IMR-90 (cell line): ENCODE measurements at regions not wholly inside any gene's neighbourhood (a gene's known extent, or its start where the extent isn't known, plus 50 kb on each side); places are given as distances from the start of the nearest gene placed in this dataset.

Experiments used
- ATAC-seq: fragments of 200-7000 bp; cut with Tn5 transposase; 2 replicates; pipeline ENCODE4 v1.9.1; 2020; ENCODE audit warnings: low read depth, mild to moderate bottlenecking, moderate library complexity
- BruUV-seq: library from RNA; stranded (reverse); fragments of 400-500 nt; replicated peaks from 2 replicates; lab custom pipeline; 2021; lab: Mats Ljungman, UMichigan
- CTCF ChIA-PET: fragments of 300-600 bp; formaldehyde crosslinking; extraction: SDS; loops from one replicate; lab custom pipeline; 2021; ENCODE audit warnings: antibody characterized with exemption; lab: Yijun Ruan, JAX
- POLR2A ChIA-PET: fragments of 300-600 bp; sonication (Branson Sonifier 250); formaldehyde crosslinking; loops from one replicate; lab custom pipeline; 2022; ENCODE audit warnings: antibody characterized with exemption; ENCODE audit not compliant: unreplicated experiment; lab: Charles Lee
- DNase-seq: peaks from one replicate; pipeline ENCODE4 v3.0.0; 2013
- H2AFZ ChIP-seq: replicated peaks from 2 replicates; pipeline ENCODE3; 2013; ENCODE audit warnings: low read length, mild to moderate bottlenecking; ENCODE audit not compliant: poor library complexity
- H2AK5ac ChIP-seq: 2 replicates; pipeline ENCODE4 v1.6.1; 2013; ENCODE audit warnings: low read depth, low read length, inconsistent platforms
- H2AK9ac ChIP-seq: replicated peaks from 2 replicates; pipeline ENCODE3; 2013; ENCODE audit warnings: mild to moderate bottlenecking, low read depth, low read length, moderate library complexity; ENCODE audit not compliant: poor library complexity
- H2BK120ac ChIP-seq: 2 replicates; pipeline ENCODE4 v1.6.1; 2013; ENCODE audit warnings: low read depth, low read length, inconsistent platforms
- H2BK15ac ChIP-seq: 3 replicates; pipeline ENCODE4 v1.6.1; 2013; ENCODE audit warnings: low read depth, low read length, inconsistent platforms
- H2BK20ac ChIP-seq: 2 replicates; pipeline ENCODE4 v1.6.1; 2013; ENCODE audit warnings: low read depth, mild to moderate bottlenecking, inconsistent platforms, low read length, moderate library complexity
- H2BK5ac ChIP-seq: 2 replicates; pipeline ENCODE4 v1.6.1; 2013; ENCODE audit warnings: mild to moderate bottlenecking, low read depth, low read length, inconsistent platforms; ENCODE audit not compliant: poor library complexity, severe bottlenecking
- H3K14ac ChIP-seq: replicated peaks from 2 replicates; pipeline ENCODE4 v1.6.1; 2013; ENCODE audit warnings: low read depth, low read length, inconsistent platforms
- H3K18ac ChIP-seq: 2 replicates; pipeline ENCODE4 v1.6.1; 2013; ENCODE audit warnings: low read depth, low read length, control low read depth
- H3K23ac ChIP-seq: 2 replicates; pipeline ENCODE4 v1.6.1; 2013; ENCODE audit warnings: low read depth, low read length, inconsistent platforms
- H3K27ac ChIP-seq: 2 replicates; pipeline ENCODE4 v1.5.1; 2013; ENCODE audit warnings: mild to moderate bottlenecking, control low read depth, low read length; ENCODE audit not compliant: insufficient read depth
- H3K27me3 ChIP-seq: 2 replicates; pipeline ENCODE4 v1.6.1; 2013; ENCODE audit warnings: low read length; ENCODE audit not compliant: control insufficient read depth, insufficient read depth
- H3K36me3 ChIP-seq: 2 replicates; pipeline ENCODE4 v1.6.1; 2013; ENCODE audit warnings: low read length, mixed read lengths; ENCODE audit not compliant: control insufficient read depth, insufficient read depth
- H3K4ac ChIP-seq: 2 replicates; pipeline ENCODE4 v1.6.1; 2013; ENCODE audit warnings: low read depth, low read length, inconsistent platforms
- H3K4me1 ChIP-seq: 2 replicates; pipeline ENCODE4 v1.6.1; 2013; ENCODE audit warnings: low read length, mixed read lengths; ENCODE audit not compliant: control insufficient read depth, insufficient read depth
- H3K4me2 ChIP-seq: 2 replicates; pipeline ENCODE4 v1.6.1; 2013; ENCODE audit warnings: low read depth, mild to moderate bottlenecking, control low read depth, low read length, moderate library complexity
- H3K4me3 ChIP-seq: 2 replicates; pipeline ENCODE4 v1.5.1; 2013; ENCODE audit warnings: low read depth, mild to moderate bottlenecking, control low read depth, low read length, moderate library complexity; ENCODE audit not compliant: insufficient read depth
- H3K56ac ChIP-seq: 2 replicates; pipeline ENCODE4 v1.6.1; 2013; ENCODE audit warnings: low read length, inconsistent platforms; ENCODE audit not compliant: insufficient read depth; ENCODE audit errors: extremely low read depth
- H3K79me1 ChIP-seq, 2 experiments: 2 replicates each; pipeline ENCODE4 v1.6.1; 2013; ENCODE audit warnings: low read length in 2 of 2, inconsistent platforms in 1 of 2, low read depth in 1 of 2
- H3K9ac ChIP-seq: 2 replicates; pipeline ENCODE4 v1.6.1; 2013; ENCODE audit warnings: low read depth, low read length, control low read depth
- H3K9me1 ChIP-seq: 2 replicates; pipeline ENCODE4 v1.6.1; 2013; ENCODE audit warnings: low read length, inconsistent platforms; ENCODE audit not compliant: insufficient read depth
- H3K9me3 ChIP-seq: 2 replicates; pipeline ENCODE4 v1.6.1; 2013; ENCODE audit warnings: low read length; ENCODE audit not compliant: control insufficient read depth, insufficient read depth
- H4K20me1 ChIP-seq: 2 replicates; pipeline ENCODE4 v1.6.1; 2013; ENCODE audit warnings: low read length, inconsistent platforms; ENCODE audit not compliant: insufficient read depth
- H4K5ac ChIP-seq: 2 replicates; pipeline ENCODE4 v1.6.1; 2013; ENCODE audit warnings: mild to moderate bottlenecking, low read depth, low read length, control low read depth
- H4K8ac ChIP-seq, 2 experiments: 2 replicates each; pipeline ENCODE4 v1.6.1; 2013; ENCODE audit warnings: low read depth in 2 of 2, low read length in 2 of 2, control low read depth in 1 of 2, inconsistent platforms in 1 of 2
- H4K91ac ChIP-seq: 2 replicates; pipeline ENCODE4 v1.6.1; 2013; ENCODE audit warnings: low read depth, low read length, inconsistent platforms; ENCODE audit not compliant: insufficient read depth
- BHLHE40 ChIP-seq: fragments of 150-350 bp; IDR thresholded peaks from 2 replicates; pipeline ENCODE4 v1.6.1; 2016; ENCODE audit warnings: mild to moderate bottlenecking, low read depth, low read length
- CEBPB ChIP-seq: IDR thresholded peaks from 2 replicates; pipeline ENCODE4 v1.6.1; 2012; ENCODE audit warnings: low read depth, low read length, improper control_type of control experiment
- CHD1 ChIP-seq: IDR thresholded peaks from 2 replicates; pipeline ENCODE4 v1.6.1; 2012; ENCODE audit warnings: low read depth, low read length, improper control_type of control experiment
- CTCF ChIP-seq: conservative IDR thresholded peaks from 2 replicates; pipeline ENCODE4 v1.5.1; 2012; ENCODE audit warnings: mild to moderate bottlenecking, low read depth, low read length, improper control_type of control experiment
- ELK1 ChIP-seq: fragments of 150-350 bp; IDR thresholded peaks from 2 replicates; pipeline ENCODE4 v1.6.1; 2016; ENCODE audit warnings: low read depth, mild to moderate bottlenecking, low read length, moderate library complexity, borderline replicate concordance
- FOS ChIP-seq: fragments of 150-350 bp; IDR thresholded peaks from 2 replicates; pipeline ENCODE4 v1.6.1; 2016; ENCODE audit warnings: low read depth, low read length
- MAFK ChIP-seq: IDR thresholded peaks from 2 replicates; pipeline ENCODE4 v1.6.1; 2012; ENCODE audit warnings: low read depth, low read length, improper control_type of control experiment
- MAZ ChIP-seq: IDR thresholded peaks from 2 replicates; pipeline ENCODE4 v1.6.1; 2012; ENCODE audit warnings: low read depth, mild to moderate bottlenecking, low read length, improper control_type of control experiment, moderate library complexity, borderline replicate concordance
- MXI1 ChIP-seq: IDR thresholded peaks from 2 replicates; pipeline ENCODE4 v1.6.1; 2012; ENCODE audit warnings: low read depth, mild to moderate bottlenecking, low read length, moderate library complexity, borderline replicate concordance
- NFE2L2 ChIP-seq: fragments of 150-350 bp; IDR thresholded peaks from 2 replicates; pipeline ENCODE4 v1.6.1; 2016; ENCODE audit warnings: low read depth, mild to moderate bottlenecking, low read length
- POLR2A ChIP-seq: IDR thresholded peaks from 2 replicates; pipeline ENCODE4 v1.6.1; 2012; ENCODE audit warnings: mild to moderate bottlenecking, low read depth, low read length
- RAD21 ChIP-seq: IDR thresholded peaks from 2 replicates; pipeline ENCODE4 v1.6.1; 2012; ENCODE audit warnings: low read length, improper control_type of control experiment
- RCOR1 ChIP-seq: IDR thresholded peaks from 2 replicates; pipeline ENCODE4 v1.6.1; 2012; ENCODE audit warnings: mild to moderate bottlenecking, low read length, improper control_type of control experiment; ENCODE audit not compliant: insufficient replicate concordance
- RFX5 ChIP-seq: IDR thresholded peaks from 2 replicates; pipeline ENCODE4 v1.8.0; 2012; ENCODE audit warnings: low read depth, mild to moderate bottlenecking, low read length, moderate library complexity
- SMC3 ChIP-seq: fragments of 150-350 bp; IDR thresholded peaks from 2 replicates; pipeline ENCODE4 v1.6.1; 2016; ENCODE audit warnings: low read depth, mild to moderate bottlenecking, antibody characterized with exemption, low read length, moderate library complexity
- USF2 ChIP-seq: fragments of 150-350 bp; IDR thresholded peaks from 2 replicates; pipeline ENCODE4 v1.6.1; 2017; ENCODE audit warnings: mild to moderate bottlenecking, antibody characterized with exemption, low read length, low read depth
- dilution Hi-C: fragments of 300-500 bp; cut with HindIII; formaldehyde crosslinking; loops from one replicate; pipeline ENCODE4 v1.14.3; 2018; ENCODE audit warnings: low sequenced_read_pairs; ENCODE audit not compliant: unreplicated experiment
- in situ Hi-C: fragments of 300-500 bp; cut with MboI; formaldehyde crosslinking; loops from 3 replicates; pipeline ENCODE4 v1.14.3; 2019; ENCODE audit warnings: low sequenced_read_pairs, inconsistent platforms, mixed read lengths
- intact Hi-C: fragments of 100-400 bp; cut with micrococcal nuclease; formaldehyde crosslinking; loops from 2 replicates; pipeline ENCODE4 v1.10.0; 2022

GRCh38 chr12:61018571-61018970 lies 1241.6 kb upstream of the USP15 start:
- no peak overlapping the region for H3K27ac ChIP-seq
- BruUV-seq = no TSS peak
- H3K9ac ChIP-seq = no peak overlapping the region
- TF ChIP-seq SMC3 = no peak
- TF ChIP-seq MAZ = no peak
- no peak for TF ChIP-seq MAFK
- TF ChIP-seq USF2 = no peak
- no peak for TF ChIP-seq CEBPB
- no peak for TF ChIP-seq NFE2L2
- no peak for TF ChIP-seq CHD1
- no peak for TF ChIP-seq BHLHE40
- TF ChIP-seq FOS = no peak
- TF ChIP-seq MXI1 = no peak
- TF ChIP-seq ELK1 = no peak
- TF ChIP-seq POLR2A = no peak
- no peak for TF ChIP-seq CTCF
- TF ChIP-seq RCOR1 = no peak
- TF ChIP-seq RFX5 = no peak
- no peak for TF ChIP-seq RAD21
- no peak overlapping the region for H2AFZ ChIP-seq
- H3K27me3 ChIP-seq = no peaks in the 10 kb centered on the region
- H3K23ac ChIP-seq = no peak overlapping the region
- no peak overlapping the region for H2BK15ac ChIP-seq
- no peak overlapping the region for H4K5ac ChIP-seq
- peaks cover 3% of the 10 kb centered on the region for H3K9me3 ChIP-seq
- no peak overlapping the region for H2BK120ac ChIP-seq
- H3K4me3 ChIP-seq = no peak overlapping the region
- H3K18ac ChIP-seq = no peak overlapping the region
- no peak overlapping the region for H4K91ac ChIP-seq
- no peak overlapping the region for H3K4me2 ChIP-seq
- in situ Hi-C loops = no loop called here
- ChIA-PET POLR2A (no interaction called here), CTCF (no interaction called here)
- no peak overlapping the region for H3K4ac ChIP-seq
- H3K14ac ChIP-seq = no peak overlapping the region
- H3K4me1 ChIP-seq = no peaks in the 10 kb centered on the region
- no peak overlapping the region for H3K56ac ChIP-seq
- no peak overlapping the region for H2BK20ac ChIP-seq
- ATAC-seq (no peak), DNase-seq (no peak)
- intact Hi-C loops = no loop called here
- H2AK9ac ChIP-seq = no peak overlapping the region
- dilution Hi-C loops = no loop called here
- H2BK5ac ChIP-seq = no peak overlapping the region
- no peak overlapping the region for H4K8ac ChIP-seq
- no peak overlapping the region for H2AK5ac ChIP-seq
- H4K20me1 ChIP-seq = no peaks in the 10 kb centered on the region
- no peaks in the 10 kb centered on the region for H3K9me1 ChIP-seq
- H3K36me3 ChIP-seq = no peaks in the 10 kb centered on the region
- H3K79me1 ChIP-seq = no peaks in the 10 kb centered on the region
